ENCODE measurements at regions not wholly inside any gene's neighbourhood (a gene's known extent, or its start where the extent isn't known, plus 50 kb on each side); places are given as distances from the start of the nearest gene placed in this dataset.
A peak's percentile ranks its signal among the peaks of the same experiment; 100 is the strongest.

- DNase-seq (ENCODE audit: low read depth), result no peak
- no peak for TF ChIP-seq CTCF (IDR thresholded peaks at IDR 0.05; ENCODE audit: control insufficient read depth, insufficient read depth, low read depth, low read length, missing control alignments)
- H3K4me3 ChIP-seq (ENCODE audit: control insufficient read depth, low read depth, low read length), result no peak overlapping the region
These were observed 189.0 kb upstream of the CIBAR2 start for GRCh38 chr16:85301231-85301630.

- DNase-seq (ENCODE audit: low read depth), result no peak
- no peak overlapping the region for H3K4me3 ChIP-seq (ENCODE audit: control insufficient read depth, low read depth, low read length)
- TF ChIP-seq CTCF (IDR thresholded peaks at IDR 0.05; ENCODE audit: control insufficient read depth, insufficient read depth, low read depth, low read length, missing control alignments), result no peak
These were observed 190.0 kb upstream of the CIBAR2 start for GRCh38 chr16:85302018-85302847.

GRCh38 chr16:85302848-85303353 is 190.6 kb upstream of the CIBAR2 start:
- no peak overlapping the region for H3K4me3 ChIP-seq (ENCODE audit: control insufficient read depth, low read depth, low read length)
- DNase-seq (ENCODE audit: low read depth), result no peak
- TF ChIP-seq CTCF (IDR thresholded peaks at IDR 0.05; ENCODE audit: control insufficient read depth, insufficient read depth, low read depth, low read length, missing control alignments), result no peak

GRCh38 chr16:85303354-85303883 is 191.1 kb upstream of the CIBAR2 start:
- DNase-seq (ENCODE audit: low read depth), result no peak
- no peak overlapping the region for H3K4me3 ChIP-seq (ENCODE audit: control insufficient read depth, low read depth, low read length)

GRCh38 chr16:85304337-85304736 is 192.1 kb upstream of the CIBAR2 start:
- no peak for DNase-seq (ENCODE audit: low read depth)
- no peak overlapping the region for H3K4me3 ChIP-seq (ENCODE audit: control insufficient read depth, low read depth, low read length)
- TF ChIP-seq CTCF (IDR thresholded peaks at IDR 0.05; ENCODE audit: control insufficient read depth, insufficient read depth, low read depth, low read length, missing control alignments), result no peak

More at GRCh38 chr16:85303354-85303883, 191.1 kb upstream of the CIBAR2 start:
- TF ChIP-seq CTCF (IDR thresholded peaks at IDR 0.05; ENCODE audit: control insufficient read depth, insufficient read depth, low read depth, low read length, missing control alignments), result peak; percentile 53

- no peak for TF ChIP-seq CTCF (IDR thresholded peaks at IDR 0.05; ENCODE audit: control insufficient read depth, insufficient read depth, low read depth, low read length, missing control alignments)
- no peak overlapping the region for H3K4me3 ChIP-seq (ENCODE audit: control insufficient read depth, low read depth, low read length)
- DNase-seq (ENCODE audit: low read depth), result peak; percentile 35
These were observed 194.0 kb upstream of the CIBAR2 start for GRCh38 chr16:85306071-85306792.
